ENCODE measurements at regions not wholly inside any gene's neighbourhood (a gene's known extent, or its start where the extent isn't known, plus 50 kb on each side); places are given as distances from the start of the nearest gene placed in this dataset.

- intact Hi-C loops (cut with DNase I): no loop called here
- DNase-seq: peak in 2 of 10 donors; percentile 8 to 62
Observed at GRCh38 chr5:72559866-72560766, 52.9 kb upstream of the ZNF366 start.

GRCh38 chr5:72558383-72558782 lies 51.2 kb upstream of the ZNF366 start:
- DNase-seq: peak in 5 of 10 donors; percentile 19 to 87 (median 78)
- intact Hi-C loops (cut with DNase I): no loop called here

GRCh38 chr5:72558046-72558336 lies 50.8 kb upstream of the ZNF366 start:
- intact Hi-C loops (cut with DNase I): no loop called here
- peak in 1 of 10 donors; percentile 75 for DNase-seq

GRCh38 chr5:72557167-72558045 lies 50.2 kb upstream of the ZNF366 start:
- intact Hi-C loops (cut with DNase I): no loop called here
- DNase-seq: peak in 2 of 10 donors; percentile 71 to 76

All from posterior cingulate gyrus (tissue), 11 donors.